Limb (tissue), 2 donors: ENCODE measurements at regions not wholly inside any gene's neighbourhood (a gene's known extent, or its start where the extent isn't known, plus 50 kb on each side); places are given as distances from the start of the nearest gene placed in this dataset.

ENCODE experiments used
- DNase-seq, 2 donors: peaks; one replicate each; pipeline ENCODE4 v3.0.0-alpha.2; 2016; ENCODE audit errors: extremely low spot score in 2 of 2

DNA sequence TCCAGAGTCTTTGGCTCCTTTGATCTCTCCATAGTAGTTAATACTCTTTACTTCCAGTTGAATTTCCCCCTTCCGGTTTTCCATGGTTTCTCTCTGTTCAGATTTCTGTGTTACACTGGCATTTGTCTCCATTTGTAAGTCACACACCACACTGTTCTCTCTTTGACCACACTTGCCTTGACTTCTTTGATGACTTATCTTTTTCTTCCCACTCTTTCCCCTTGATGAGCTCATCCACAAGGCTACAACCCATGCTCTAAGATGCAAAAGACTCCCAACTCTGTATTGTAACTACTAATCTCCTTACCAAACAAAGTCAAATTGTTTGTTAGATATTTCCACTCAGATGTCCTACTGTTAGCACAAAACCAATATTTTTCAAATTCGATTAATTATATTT lies 242.7 kb upstream of the E2F7 start:
- DNase-seq: no peak

DNA sequence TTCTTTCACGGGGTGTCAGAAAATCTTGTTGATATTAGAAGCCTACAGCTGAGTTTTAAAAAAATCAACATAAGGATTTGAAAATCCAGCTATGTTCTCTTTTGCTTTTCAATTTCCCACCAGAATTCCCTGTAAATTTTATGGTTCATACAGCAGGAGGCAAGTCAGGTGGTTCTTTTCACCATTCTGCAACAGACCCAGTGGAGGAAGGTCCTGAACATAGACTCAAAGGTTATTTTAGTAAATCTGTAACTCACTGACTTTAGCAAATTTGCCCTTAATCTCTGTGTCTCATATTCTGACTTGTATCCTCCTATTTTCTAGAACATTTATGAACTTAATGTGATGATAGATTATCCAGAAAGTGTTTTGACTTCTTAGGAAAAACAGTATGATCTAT lies 235.4 kb upstream of the E2F7 start:
- DNase-seq: no peak

DNA sequence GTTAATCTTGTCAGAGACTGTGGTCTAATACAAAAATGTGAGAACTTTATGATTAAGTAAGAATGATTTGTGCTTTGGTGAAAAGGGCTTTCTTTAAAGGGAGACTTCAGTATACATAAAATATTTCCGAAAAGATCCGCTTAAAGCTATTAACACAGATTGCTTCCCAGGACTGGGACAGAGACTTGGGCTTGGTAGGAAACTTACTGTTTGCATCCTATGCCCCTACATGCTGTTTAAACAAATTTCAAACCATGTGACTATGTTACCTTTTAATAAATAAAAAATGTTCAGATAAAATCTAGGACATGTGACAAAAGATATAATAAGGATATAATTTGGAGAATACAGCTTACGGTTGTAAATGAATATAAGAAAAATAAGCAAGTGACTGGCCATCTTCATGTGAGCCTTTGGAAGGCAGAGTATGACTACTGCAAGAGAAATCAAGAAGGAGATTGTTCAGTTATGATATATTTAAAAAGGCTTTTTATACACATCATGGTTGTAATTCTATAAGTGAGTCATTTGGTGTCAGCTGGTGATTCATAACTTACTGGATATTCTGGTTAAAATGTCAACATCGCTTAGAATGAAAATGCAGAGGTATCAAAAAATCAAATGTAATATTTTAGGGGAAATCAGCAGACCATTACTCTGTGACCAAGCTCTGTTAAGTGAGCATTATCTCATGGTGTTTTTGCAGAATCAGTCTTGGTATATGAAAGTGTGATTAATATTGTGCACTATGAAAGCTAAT lies 234.7 kb upstream of the E2F7 start:
- DNase-seq: no peak

DNA sequence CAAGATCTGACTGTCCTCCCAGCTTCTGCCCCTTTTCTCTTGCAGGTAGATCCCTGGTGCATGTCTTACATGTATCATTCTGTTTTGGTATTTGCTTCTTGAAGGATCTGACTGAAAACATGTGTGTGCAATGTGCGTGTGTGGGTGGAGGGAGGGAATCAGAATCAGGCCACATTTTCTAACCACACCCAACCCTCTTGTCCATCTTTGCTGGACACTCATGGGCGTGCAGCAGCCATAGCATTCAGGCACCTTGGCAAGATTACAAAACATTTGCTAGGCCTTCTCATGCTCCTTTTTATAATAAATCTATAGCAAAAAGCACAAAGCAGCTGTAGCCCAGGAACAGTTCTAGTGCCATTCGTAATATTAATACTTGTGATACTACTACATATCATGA lies 233.6 kb upstream of the E2F7 start:
- no peak for DNase-seq

DNA sequence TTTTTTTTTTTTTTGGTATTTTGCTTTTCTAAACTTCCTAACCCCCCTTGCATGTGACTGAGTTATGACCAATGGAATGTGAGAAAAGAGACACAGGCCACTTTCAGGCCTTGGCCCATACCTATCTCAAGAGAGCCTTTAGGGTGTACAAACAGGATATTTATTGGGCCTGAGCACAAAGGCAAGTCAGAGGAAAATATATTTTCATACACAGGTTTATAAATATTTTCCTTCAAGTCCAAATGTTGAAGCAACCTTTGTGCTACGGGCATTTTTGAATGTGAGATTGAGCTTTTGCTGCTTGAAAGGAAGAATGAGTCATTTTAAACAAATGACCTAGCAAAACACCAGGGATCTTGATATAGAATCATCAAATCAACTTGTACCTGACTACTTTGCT lies 228.6 kb upstream of the E2F7 start:
- DNase-seq: no peak

DNA sequence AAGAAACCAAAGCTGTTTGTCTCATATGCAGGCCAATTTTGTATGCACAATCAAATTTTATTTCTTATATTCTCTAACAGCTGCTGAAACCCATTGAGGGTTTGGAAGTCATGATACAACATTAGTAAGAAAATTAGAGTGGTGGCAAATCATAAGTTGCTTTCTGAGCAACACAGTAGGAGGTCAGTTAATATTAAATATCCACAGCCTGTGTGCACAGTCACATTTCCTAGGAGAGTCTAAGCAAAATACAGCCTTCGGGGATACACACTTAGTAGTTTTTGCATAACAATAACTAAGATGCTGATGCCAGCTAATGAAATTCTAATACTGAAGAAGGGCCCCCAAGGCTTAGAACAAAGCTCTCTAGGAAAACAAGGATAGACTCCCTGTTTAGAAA lies 209.6 kb upstream of the E2F7 start:
- no peak for DNase-seq

DNA sequence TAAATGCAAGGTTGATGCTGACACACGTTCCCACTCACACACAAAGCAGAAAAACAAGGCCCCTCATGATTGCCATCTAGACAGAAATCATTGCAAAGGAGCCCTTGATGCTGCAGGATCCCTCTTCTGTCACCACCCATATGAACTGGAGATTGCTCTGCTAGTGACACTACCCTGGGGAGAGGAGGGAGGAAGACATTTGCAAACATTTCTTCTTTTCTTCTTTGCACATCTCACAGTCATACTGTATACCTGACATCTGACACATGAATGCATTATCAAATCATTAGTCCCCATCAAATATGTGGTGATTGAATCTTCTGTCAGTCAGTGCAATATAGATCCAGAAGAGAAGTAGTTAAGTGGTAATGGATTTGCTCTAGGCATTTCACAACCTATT lies 208.5 kb upstream of the E2F7 start:
- DNase-seq: no peak

DNA sequence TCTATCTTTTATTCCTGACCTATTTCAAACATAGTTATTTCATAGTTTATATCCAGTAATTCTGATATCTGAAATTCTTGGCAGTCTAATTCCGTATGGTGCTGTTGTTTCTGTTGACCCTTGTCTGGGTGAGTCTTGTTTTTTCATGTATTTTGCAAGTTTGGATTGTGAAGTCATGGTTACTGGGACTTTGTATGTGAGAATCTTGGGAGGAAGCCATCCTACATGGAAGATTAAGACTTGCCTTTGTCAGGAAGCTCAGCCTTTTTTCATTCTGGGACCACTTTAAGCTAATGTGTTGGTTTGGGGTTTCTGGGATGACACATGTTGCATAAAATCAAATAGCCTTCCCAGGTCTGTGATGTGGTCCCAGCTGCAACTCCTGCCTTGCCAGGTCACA lies 191.6 kb upstream of the E2F7 start:
- DNase-seq: peak in 1 of 2 donors; percentile 7

DNA sequence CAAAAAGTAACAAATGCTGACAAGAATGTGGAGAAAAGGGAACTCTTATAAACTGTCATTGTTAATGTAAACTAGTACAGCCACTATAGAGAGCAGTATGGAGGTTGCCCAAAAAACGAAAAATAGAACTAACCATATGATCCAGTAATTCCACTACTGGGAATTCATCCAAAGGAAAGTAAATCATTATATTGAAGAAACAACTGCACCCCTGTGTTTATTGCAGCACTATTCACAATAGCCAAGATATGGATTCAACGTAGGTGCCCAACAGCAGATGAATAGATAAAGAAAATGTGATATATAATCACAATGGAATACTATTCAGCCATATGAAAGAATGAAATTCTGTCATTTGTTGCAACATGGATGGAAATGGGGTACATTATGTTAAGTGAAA lies 188.0 kb upstream of the E2F7 start:
- DNase-seq: no peak

DNA sequence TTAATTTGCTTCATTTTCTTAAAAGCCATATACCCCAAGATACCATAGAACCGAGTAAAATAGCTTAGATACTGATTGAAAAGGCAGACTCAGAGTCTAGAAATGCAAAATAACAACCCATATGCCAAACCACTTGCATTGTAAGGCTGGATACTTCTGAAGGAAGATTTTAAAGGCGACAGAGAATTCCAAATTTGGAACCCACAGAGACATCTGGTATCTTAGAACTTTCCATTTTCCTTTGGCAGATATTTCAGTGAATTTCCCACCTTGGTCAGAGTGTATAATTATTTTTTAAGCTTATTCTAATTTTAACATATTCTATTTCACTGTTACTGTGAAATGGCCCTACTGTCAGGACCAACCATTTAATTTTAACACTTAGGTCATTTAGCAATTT lies 186.4 kb upstream of the E2F7 start:
- no peak for DNase-seq

DNA sequence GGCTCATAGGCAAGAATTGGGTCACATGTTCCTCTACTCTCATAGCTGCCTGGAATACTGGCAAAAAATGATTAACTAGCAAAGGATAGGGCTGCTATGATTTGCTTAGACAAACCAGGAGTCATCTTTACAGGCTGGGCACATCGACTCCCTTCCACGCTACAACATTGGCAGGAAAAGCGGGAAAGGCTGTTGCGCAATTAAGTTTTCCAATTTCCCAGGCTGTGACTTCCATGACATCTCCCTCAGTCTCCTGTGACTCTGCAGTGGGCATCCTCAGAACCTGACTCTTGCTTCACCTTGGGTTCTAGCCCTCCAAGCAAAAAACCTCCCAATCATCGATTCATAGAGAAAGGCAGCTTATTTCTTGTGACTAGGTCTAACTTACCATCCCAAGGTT lies 184.5 kb upstream of the E2F7 start:
- no peak for DNase-seq

DNA sequence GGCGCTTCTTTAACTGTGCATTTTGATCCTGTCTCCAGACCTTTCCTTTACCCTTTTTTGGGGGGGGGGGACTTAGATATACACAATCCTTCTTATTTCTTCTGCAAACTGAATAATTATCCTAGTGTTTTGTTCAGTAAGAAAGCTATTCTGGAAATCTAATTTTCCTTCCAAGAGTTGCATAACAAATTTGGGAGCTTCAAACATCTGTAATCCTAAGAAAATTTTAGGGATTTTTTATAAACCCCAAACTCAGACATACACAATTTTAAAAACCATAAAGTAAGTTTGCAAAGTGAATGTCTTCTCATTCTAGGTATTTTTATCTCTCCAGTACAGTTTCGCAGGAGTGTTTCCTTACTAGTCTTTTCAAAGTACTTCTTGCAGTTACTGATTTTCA lies 182.7 kb upstream of the E2F7 start:
- DNase-seq: no peak

DNA sequence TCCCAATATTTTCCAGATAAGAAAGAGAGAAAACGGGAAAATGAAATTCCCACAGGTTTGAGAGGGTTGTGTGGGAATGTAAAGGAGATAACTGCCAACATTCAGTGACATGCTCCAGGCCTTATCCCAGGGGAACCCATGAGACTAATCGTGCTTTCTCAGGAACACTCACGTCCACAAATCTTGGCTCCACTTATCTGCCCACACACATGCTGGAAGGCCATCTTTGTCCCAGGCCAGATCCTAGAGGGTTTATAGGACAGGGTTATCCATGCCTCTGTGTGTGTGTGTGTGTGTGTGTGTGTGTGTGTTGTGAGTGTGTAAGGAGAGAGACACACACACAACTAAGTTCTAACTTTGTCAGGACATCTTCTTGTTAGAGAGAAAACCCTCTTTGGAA lies 182.2 kb upstream of the E2F7 start:
- DNase-seq: no peak

DNA sequence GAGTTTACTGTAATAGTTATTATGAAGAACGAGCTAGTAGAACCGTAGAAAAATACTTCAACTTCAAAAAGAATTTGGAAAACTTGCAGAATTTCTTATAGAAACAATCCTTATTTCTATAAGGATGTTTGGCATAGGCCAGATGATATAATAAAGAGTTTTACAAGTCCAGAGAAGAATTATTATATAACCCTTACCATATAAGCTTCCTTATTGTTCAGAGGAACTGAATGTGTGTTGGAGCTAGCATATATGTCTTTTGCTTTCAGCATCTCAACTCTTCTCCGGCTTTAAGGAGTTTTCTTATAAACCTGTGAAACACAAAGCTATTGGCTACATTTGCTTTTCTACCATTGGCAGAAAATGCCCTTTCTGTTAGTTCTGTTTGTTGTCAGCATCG lies 178.0 kb upstream of the E2F7 start:
- no peak for DNase-seq

DNA sequence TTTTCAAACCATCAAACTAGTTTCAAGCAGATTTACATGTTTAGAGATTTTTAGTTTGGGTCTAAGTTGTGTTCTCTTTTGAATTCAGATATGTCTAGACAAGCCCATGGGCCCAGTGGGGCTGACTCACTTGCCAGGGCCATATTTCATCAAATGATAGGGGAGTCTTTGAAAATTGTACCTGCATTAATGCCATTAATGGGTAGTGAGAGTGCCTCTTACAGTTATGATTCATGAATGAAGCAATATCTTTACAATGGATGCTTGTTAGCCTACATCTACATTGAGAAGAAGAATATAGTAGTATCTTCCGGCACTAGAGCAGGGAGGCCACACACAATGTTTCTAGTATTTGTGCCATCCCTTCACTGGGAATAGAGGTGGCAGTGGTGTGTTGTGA lies 174.2 kb upstream of the E2F7 start:
- no peak for DNase-seq

DNA sequence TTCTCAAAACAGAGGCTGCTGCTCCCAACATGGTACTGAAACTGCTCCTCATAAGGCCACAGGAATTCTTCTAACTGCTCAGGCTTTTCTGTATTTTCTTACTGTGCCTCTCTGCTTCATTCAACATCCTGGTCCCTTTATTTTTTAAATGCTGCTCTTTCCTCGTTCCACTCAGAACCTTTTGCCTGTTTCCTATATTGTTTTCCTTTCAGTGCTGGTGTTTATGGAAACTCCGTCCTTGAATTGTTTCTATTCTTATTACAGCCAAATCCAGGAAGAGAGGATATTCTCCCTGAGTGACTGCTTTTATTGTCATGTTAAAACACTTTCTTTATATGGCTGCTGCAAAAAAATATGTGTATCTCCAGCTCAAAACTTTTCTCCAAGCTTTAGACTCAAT lies 173.0 kb upstream of the E2F7 start:
- no peak for DNase-seq

DNA sequence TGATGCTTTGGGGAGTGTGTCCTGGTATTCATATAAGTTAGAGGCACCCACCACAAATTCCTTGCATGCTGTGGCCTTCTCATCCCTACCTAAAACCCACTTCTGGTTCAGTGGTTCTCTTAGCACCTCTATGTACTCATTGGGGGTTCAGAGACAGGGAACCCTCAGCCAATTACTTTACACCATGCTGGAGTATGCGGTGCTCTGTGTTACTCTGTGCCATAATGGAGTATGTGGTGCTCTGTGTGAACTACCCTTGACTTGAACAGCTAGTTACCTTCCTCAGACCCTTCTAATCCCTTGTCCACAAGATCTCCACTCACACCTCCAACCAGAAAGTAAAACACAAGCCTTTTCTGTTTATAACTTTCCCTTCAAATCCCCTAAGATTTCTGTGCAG lies 172.5 kb upstream of the E2F7 start:
- no peak for DNase-seq

DNA sequence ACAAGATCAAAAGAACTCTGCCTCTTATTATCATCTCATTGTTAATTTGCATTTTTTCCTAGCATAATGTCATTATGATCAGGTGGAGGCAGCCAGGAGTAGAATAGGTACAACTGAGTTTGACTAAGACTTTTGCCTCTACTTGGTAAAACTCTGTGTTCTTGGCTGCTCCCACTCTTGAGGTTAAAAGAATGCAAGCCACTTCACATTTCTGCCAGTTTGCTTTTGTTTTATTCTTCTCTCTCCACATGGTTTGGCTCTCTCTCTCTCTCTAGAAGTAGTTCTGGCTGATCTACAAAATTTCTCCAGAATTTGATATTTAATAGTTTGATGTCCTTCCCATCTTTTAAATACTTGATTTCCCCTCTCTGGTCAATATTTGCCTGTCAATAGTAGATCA lies 170.7 kb upstream of the E2F7 start:
- DNase-seq: no peak

DNA sequence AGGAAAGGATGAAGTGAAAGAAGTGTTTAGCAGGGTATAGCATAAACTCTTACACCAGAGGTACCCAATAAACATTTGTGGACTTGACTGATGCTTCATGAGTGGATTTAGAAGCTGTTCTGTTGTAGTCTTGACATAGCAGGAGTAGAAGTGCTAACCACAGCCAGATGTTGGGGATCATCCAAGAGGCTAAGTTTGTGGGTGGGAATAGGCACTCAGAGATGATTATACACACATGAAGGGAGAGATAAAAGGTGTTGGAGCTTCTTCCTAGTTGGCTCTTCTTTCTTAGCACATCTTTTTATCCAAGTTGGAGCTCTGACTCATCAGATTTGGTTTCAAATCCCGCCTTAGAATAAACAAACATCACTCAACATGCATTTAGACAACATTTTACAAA lies 166.7 kb upstream of the E2F7 start:
- no peak for DNase-seq

DNA sequence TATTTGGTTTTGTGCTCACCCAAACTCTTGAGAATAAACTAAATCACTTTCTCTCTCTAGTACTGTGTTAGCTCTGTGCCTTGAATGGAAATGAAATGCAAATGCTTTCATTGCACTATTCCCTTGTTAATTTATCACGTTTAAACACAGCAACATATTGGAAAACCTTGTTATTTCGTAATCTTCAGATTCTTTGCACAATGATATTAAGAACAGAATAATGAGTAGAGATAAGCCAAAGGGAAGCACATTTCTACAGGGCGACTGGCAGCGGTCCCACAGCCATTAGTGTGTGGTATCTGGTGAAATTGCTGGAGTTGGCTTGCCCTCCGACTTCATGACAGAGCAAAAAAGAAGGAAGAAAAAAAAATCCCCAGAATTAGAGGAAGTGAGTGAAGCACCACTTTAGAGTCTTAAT lies 166.1 kb upstream of the E2F7 start:
- DNase-seq: no peak

DNA sequence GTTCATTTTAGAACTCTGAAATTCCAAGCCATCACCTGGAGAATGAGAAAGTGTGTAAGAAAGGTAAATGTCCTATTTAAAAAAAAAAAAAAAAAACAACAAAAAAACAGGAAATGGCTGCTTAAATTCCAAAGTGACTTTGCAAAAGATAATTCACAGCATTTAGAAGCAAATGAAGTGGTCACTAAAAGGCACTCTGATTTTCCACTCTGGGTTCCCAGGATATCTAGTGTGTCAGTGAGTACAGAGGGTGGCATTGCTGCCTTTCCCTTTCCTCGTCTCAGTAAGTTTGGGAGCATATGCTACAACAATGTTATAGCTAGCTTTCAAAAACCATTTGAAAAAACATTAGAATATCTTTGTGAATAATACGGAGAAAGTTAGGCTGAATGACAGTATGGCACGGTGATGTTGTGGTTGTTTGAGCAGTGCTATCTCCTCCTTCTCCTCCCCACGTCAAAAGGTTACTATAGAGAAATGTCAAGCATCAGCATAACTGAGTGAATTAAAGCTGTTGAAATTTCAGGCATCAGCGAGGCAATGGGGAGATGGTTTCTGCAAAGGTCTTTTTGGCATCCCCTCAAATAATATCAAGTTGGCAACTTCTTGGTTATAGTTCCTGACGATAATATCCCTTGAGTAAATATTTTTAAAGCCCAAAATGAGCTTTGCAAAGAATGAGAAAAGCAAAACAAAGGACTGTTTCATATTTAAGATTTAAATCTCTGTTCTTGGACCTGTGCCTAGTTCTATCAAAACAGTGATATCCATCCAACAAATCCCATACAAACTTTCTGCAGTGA lies 164.5 kb upstream of the E2F7 start:
- no peak for DNase-seq

DNA sequence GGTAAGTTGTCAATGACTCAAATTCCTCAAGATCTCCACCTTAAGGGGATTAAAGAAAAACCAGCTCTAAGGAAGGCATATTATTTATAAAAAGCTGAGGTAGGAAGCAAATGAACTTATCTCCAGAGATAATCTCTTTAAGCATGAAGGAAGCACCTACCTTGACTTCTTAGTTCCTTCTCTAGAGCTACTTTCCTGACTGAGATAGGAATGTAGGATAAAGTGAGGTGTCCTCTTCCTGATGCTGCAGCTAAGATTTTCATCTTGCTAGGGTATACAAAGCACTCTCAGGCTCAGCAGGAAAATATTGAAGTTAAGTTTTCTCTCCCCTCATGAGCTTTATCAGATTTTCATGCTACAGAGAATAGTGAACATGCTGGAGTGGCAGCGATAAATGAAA lies 163.0 kb upstream of the E2F7 start:
- no peak for DNase-seq

DNA sequence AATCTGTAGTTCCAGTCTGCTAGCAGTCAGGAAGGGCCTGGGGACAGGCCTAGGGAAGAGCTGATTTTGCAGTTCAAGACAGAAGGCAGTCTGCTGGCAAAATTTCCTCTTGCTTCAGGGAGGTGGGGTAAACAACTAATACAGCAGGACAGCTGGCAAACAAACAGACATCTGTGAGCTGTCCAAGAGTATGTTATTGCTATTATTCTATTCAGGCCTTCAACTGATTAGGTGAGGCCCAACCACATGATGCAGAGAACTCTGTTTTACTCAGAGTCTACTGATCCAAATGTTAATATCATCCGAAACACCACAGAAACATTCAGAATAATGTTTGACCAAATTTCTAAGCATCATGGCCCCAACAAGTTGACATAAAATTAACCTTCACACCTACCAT lies 161.0 kb upstream of the E2F7 start:
- no peak for DNase-seq
